WTC11 (cell line): ENCODE measurements at regions not wholly inside any gene's neighbourhood (a gene's known extent, or its start where the extent isn't known, plus 50 kb on each side); places are given as distances from the start of the nearest gene placed in this dataset.
"Not testable (repeated sequence)": the region's sequence is repeated elsewhere in the genome, so short reads cannot be mapped to it uniquely, and the experiment has no call there.

Experiments used
- ATAC-seq: fragments of 200-7000 bp; cut with Tn5 transposase; 2 replicates; pipeline ENCODE4 v1.10.0; 2021; ENCODE audit warnings: mild to moderate bottlenecking, moderate library complexity
- CTCF ChIA-PET: fragments of 300-600 bp; sonication (Branson Sonifier 250); formaldehyde crosslinking; loops from one replicate; lab custom pipeline; 2021; ENCODE audit warnings: antibody characterized with exemption; lab: Charles Lee
- POLR2A ChIA-PET: fragments of 350-600 bp; sonication (Branson Sonifier 250); formaldehyde crosslinking; loops from one replicate; lab custom pipeline; 2021; ENCODE audit warnings: antibody characterized with exemption; lab: Charles Lee
- DNase-seq: peaks from one replicate; pipeline ENCODE4 v3.0.0; 2021; ENCODE audit warnings: low spot score
- H3K27ac Mint-ChIP-seq: 2 replicates; pipeline ENCODE4 v1.8.0; 2021; ENCODE audit warnings: mixed read lengths
- H3K27me3 Mint-ChIP-seq: 2 replicates; pipeline ENCODE4 v1.8.0; 2021; ENCODE audit warnings: low read depth, mild to moderate bottlenecking, moderate library complexity, mixed read lengths
- H3K36me3 Mint-ChIP-seq: 2 replicates; pipeline ENCODE4 v1.8.0; 2021; ENCODE audit warnings: mixed read lengths
- H3K4me1 Mint-ChIP-seq: 2 replicates; pipeline ENCODE4 v1.8.0; 2022; ENCODE audit warnings: mixed read lengths
- H3K4me3 Mint-ChIP-seq: 2 replicates; pipeline ENCODE4 v1.8.0; 2021; ENCODE audit warnings: mild to moderate bottlenecking, moderate library complexity, mixed read lengths
- H3K9me3 Mint-ChIP-seq: 2 replicates; pipeline ENCODE4 v1.8.0; 2021; ENCODE audit warnings: mixed read lengths

DNA sequence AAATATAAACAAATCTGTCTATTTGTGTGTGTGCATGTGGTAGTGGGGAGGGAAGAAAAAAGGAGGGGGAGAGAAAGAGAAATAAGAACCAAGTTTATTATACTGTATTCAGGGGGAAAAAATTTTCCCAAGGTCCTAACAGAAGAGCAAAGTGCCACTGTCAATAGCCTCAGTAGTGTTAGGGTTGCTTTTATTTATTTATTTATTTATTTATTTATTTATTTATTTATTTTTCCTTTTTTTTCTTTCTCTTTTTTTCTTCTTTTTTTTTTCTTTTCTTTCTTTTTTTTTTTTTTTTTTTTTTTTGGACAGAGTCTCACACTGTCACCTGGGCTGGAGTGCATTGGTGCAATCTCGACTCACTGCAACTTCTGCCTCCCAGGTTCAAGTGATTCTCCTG is 352.7 kb downstream of the OR4F29 start:
- H3K4me3 Mint-ChIP-seq, H3K36me3 Mint-ChIP-seq, H3K4me1 Mint-ChIP-seq, H3K27me3 Mint-ChIP-seq, H3K27ac Mint-ChIP-seq, ATAC-seq, CTCF ChIA-PET, DNase-seq, H3K9me3 Mint-ChIP-seq, POLR2A ChIA-PET: not testable (repeated sequence)

DNA sequence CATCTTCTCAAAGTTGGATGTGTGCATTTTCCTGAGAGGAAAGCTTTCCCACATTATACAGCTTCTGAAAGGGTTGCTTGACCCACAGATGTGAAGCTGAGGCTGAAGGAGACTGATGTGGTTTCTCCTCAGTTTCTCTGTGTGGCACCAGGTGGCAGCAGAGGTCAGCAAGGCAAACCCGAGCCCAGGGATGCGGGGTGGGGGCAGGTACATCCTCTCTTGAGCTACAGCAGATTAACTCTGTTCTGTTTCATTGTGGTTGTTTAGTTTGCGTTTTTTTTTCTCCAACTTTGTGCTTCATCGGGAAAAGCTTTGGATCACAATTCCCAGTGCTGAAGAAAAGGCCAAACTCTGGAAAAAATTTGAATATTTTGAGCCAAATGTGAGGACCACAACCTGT is 360.2 kb downstream of the OR4F29 start:
- H3K27me3 Mint-ChIP-seq, result peaks cover 11% of the 10 kb centered on the region
- H3K4me3 Mint-ChIP-seq, ATAC-seq, CTCF ChIA-PET, DNase-seq, H3K36me3 Mint-ChIP-seq, POLR2A ChIA-PET, H3K9me3 Mint-ChIP-seq, H3K4me1 Mint-ChIP-seq, H3K27ac Mint-ChIP-seq: not testable (repeated sequence)

DNA sequence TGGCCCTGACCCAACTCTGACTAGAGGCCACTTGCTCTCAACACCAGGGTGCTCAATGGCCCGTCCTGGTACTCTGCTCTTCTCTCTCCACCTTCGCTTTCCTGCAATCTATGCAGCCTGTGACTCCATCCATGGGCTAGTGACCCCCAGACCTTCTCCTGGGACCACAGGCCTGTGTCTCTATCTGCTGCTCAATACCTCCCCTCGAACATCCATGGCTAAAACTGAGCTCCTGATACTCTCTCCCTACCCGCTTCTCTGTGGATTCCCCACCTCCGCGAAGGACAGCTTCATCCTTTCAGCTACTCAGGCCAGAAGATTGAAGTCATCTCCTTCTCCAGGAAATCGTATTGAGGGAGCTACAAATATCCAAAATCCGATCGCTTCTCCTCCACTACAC is 363.4 kb downstream of the OR4F29 start:
- DNase-seq, H3K4me1 Mint-ChIP-seq, H3K9me3 Mint-ChIP-seq, POLR2A ChIA-PET, H3K27ac Mint-ChIP-seq, H3K36me3 Mint-ChIP-seq, CTCF ChIA-PET, H3K4me3 Mint-ChIP-seq, ATAC-seq: not testable (repeated sequence)
- H3K27me3 Mint-ChIP-seq, result peaks cover 16% of the 10 kb centered on the region

DNA sequence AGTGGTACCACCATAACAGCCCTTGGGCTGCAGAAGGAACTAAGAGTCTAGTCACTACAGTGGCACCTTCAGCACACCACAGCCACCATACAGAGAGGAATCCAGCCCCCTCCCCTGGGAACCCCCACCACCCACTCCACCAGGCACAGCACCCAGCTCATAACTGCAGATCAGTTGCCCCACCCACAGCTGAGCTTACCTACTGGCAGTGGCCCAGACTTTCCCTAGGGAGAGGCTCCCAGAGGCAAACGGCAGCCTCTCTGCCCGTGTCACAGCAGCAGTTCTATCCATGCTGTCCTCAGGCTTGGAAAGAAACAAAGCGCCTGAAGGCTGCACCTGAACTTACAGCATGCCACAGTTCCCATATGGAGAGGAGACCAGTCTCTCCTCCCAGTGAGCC is 372.3 kb downstream of the OR4F29 start:
- DNase-seq, ATAC-seq: not testable (repeated sequence)

DNA sequence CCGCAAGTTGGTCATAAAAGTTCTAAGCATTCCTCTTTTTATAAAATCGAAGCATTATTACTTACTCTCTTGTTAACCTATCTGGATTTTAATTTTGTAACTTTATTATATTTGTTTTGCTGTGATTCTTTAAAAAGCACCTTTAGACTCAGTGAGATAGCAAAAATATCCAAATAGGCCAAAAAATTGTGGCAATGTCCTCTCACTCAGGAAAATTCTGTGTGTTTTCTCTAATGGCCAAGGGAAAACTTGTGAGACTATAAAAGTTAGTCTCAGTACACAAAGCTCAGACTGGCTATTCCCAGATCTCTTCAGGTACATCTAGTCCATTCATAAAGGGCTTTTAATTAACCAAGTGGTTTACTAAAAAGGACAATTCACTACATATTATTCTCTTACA is 386.4 kb downstream of the OR4F29 start, which contains the start of gene OR4F5:
Gene OR4F5, plus strand, starts transcription at position 301 of the 400 bp plus-strand sequence.
- H3K36me3 Mint-ChIP-seq, H3K27me3 Mint-ChIP-seq, CTCF ChIA-PET: not testable (repeated sequence)

More for the DNA sequence above, 372.3 kb downstream of the OR4F29 start:
- H3K9me3 Mint-ChIP-seq, H3K36me3 Mint-ChIP-seq, H3K27ac Mint-ChIP-seq, CTCF ChIA-PET, H3K4me1 Mint-ChIP-seq, POLR2A ChIA-PET, H3K4me3 Mint-ChIP-seq: not testable (repeated sequence)
- peaks cover 16% of the 10 kb centered on the region for H3K27me3 Mint-ChIP-seq

DNA sequence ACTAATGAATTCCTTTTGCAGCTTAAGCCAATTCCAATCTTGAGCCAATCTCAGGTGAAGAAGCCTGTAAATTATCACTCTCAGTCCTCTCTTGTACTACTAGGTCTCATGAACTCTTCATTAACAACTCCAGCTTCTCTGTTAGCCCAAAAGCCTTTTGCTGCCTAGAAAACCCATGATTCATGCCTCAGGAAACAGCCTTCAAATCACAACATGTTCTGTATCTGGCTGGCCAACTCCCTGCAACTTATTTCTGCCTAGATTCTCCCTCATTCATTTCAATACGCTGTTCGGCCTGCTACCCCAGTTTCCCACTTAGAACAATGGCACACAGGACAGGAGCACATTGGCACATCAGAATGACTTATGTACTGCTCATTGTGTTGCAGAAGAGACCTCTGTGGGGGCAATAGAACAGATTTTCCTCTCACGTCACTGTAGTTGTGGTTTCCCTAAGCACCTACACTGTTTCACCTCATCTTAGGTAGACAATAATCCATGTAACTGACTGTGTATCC is 395.4 kb downstream of the OR4F29 start:
- H3K4me1 Mint-ChIP-seq, H3K9me3 Mint-ChIP-seq, H3K27ac Mint-ChIP-seq, CTCF ChIA-PET, H3K36me3 Mint-ChIP-seq, H3K27me3 Mint-ChIP-seq, ATAC-seq, POLR2A ChIA-PET, DNase-seq, H3K4me3 Mint-ChIP-seq: not testable (repeated sequence)

More for the DNA sequence above, 386.4 kb downstream of the OR4F29 start, which contains the start of gene OR4F5:
- H3K4me1 Mint-ChIP-seq, H3K9me3 Mint-ChIP-seq, H3K4me3 Mint-ChIP-seq, ATAC-seq, POLR2A ChIA-PET, H3K27ac Mint-ChIP-seq, DNase-seq: not testable (repeated sequence)

DNA sequence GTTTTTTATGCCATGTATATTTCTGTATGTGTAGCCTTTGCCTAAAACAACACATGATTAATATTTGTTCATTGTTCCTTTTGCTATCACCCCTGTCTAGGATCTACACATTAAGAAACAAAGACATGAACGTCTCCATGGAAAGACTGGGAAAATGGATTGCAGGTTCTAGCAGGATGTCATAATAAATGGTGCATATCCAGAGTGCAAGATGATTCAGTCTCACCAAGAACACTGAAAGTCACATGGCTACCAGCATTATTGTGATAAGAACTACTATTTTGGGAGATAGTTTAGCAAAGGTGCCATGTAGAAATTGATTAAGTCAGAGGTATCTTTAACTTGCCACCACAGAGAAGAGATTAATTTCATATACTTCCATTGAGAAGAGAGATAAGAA is 398.3 kb downstream of the OR4F29 start:
- ATAC-seq, H3K36me3 Mint-ChIP-seq, POLR2A ChIA-PET, CTCF ChIA-PET, H3K4me3 Mint-ChIP-seq, H3K27ac Mint-ChIP-seq, H3K4me1 Mint-ChIP-seq, DNase-seq, H3K27me3 Mint-ChIP-seq, H3K9me3 Mint-ChIP-seq: not testable (repeated sequence)

DNA sequence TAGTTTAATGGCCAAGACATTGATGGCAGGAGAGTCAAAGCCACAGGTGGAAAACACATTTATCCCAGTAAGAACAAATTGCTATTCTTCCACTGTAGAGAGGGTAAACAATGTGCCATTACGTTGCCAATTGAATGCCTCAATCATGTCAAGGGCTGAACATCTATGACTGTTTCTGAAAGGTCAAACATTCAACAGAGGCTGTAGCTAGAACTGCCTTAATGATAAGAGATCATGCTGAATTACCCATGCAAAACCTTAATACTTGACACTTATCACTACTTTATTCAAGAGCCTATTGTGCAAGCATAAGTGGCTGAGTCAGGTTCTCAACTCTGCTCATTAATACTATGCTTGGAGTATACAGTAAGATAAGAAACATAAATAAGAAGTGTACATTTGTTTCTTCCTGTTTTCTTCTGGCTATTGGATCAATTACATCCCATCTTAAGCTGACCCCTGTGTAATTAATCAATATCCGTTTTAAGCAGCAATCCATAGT is 409.5 kb downstream of the OR4F29 start:
- not testable (repeated sequence) for ATAC-seq, H3K27me3 Mint-ChIP-seq

DNA sequence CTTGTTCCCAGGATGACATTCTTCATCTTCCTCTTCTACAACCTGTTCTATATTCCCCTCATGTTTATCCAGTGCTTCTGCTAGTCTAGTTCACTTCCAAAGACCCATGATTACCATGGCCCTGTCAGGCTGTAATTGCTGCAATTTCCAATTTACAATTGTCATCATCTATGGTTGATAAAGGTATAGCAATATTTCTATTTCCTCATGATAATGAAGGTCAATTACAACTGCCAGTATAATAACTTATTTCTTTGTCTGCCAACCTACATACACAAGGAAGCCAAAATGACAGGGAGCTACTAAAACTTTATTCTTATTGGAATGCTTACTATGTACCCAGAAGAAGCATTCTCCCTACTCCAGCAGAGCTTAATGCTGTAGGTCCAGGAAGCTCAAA is 410.3 kb downstream of the OR4F29 start:
- ATAC-seq, H3K27me3 Mint-ChIP-seq, H3K9me3 Mint-ChIP-seq, CTCF ChIA-PET, H3K27ac Mint-ChIP-seq, POLR2A ChIA-PET, H3K36me3 Mint-ChIP-seq, H3K4me1 Mint-ChIP-seq, H3K4me3 Mint-ChIP-seq, DNase-seq: not testable (repeated sequence)

More for the DNA sequence above, 409.5 kb downstream of the OR4F29 start:
- POLR2A ChIA-PET, H3K4me3 Mint-ChIP-seq, H3K36me3 Mint-ChIP-seq, CTCF ChIA-PET, DNase-seq, H3K27ac Mint-ChIP-seq, H3K9me3 Mint-ChIP-seq, H3K4me1 Mint-ChIP-seq: not testable (repeated sequence)

DNA sequence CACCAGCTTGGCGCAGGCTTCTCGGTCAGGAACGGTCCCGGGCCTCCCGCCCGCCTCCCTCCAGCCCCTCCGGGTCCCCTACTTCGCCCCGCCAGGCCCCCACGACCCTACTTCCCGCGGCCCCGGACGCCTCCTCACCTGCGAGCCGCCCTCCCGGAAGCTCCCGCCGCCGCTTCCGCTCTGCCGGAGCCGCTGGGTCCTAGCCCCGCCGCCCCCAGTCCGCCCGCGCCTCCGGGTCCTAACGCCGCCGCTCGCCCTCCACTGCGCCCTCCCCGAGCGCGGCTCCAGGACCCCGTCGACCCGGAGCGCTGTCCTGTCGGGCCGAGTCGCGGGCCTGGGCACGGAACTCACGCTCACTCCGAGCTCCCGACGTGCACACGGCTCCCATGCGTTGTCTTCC is 422.3 kb downstream of the OR4F29 start:
- not testable (repeated sequence) for H3K4me1 Mint-ChIP-seq, H3K27me3 Mint-ChIP-seq

DNA sequence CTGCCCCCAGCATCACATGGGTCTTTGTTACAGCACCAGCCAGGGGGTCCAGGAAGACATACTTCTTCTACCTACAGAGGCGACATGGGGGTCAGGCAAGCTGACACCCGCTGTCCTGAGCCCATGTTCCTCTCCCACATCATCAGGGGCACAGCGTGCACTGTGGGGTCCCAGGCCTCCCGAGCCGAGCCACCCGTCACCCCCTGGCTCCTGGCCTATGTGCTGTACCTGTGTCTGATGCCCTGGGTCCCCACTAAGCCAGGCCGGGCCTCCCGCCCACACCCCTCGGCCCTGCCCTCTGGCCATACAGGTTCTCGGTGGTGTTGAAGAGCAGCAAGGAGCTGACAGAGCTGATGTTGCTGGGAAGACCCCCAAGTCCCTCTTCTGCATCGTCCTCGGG is 434.2 kb downstream of the OR4F29 start:
- CTCF ChIA-PET, DNase-seq, H3K4me1 Mint-ChIP-seq, POLR2A ChIA-PET, H3K27me3 Mint-ChIP-seq, ATAC-seq, H3K27ac Mint-ChIP-seq, H3K36me3 Mint-ChIP-seq, H3K9me3 Mint-ChIP-seq, H3K4me3 Mint-ChIP-seq: not testable (repeated sequence)

More for the DNA sequence above, 422.3 kb downstream of the OR4F29 start:
- H3K36me3 Mint-ChIP-seq, ATAC-seq, DNase-seq, H3K27ac Mint-ChIP-seq, H3K4me3 Mint-ChIP-seq, POLR2A ChIA-PET, CTCF ChIA-PET, H3K9me3 Mint-ChIP-seq: not testable (repeated sequence)

DNA sequence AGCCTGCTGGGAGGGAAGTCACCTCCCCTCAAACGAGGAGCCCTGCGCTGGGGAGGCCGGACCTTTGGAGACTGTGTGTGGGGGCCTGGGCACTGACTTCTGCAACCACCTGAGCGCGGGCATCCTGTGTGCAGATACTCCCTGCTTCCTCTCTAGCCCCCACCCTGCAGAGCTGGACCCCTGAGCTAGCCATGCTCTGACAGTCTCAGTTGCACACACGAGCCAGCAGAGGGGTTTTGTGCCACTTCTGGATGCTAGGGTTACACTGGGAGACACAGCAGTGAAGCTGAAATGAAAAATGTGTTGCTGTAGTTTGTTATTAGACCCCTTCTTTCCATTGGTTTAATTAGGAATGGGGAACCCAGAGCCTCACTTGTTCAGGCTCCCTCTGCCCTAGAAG is 435.5 kb downstream of the OR4F29 start:
- POLR2A ChIA-PET, CTCF ChIA-PET, H3K9me3 Mint-ChIP-seq, H3K4me3 Mint-ChIP-seq, H3K27ac Mint-ChIP-seq, H3K36me3 Mint-ChIP-seq, H3K4me1 Mint-ChIP-seq, ATAC-seq, H3K27me3 Mint-ChIP-seq: not testable (repeated sequence)
- DNase-seq, result peak; percentile 10
